BJ (cell line): ENCODE measurements at regions not wholly inside any gene's neighbourhood (a gene's known extent, or its start where the extent isn't known, plus 50 kb on each side); places are given as distances from the start of the nearest gene placed in this dataset.
"Not testable (repeated sequence)": the region's sequence is repeated elsewhere in the genome, so short reads cannot be mapped to it uniquely, and the experiment has no call there.

Source experiments
- CTCF ChIA-PET: fragments of 350-600 bp; formaldehyde crosslinking; extraction: SDS; loops from one replicate; lab custom pipeline; 2021; ENCODE audit warnings: antibody characterized with exemption, inconsistent platforms; lab: Yijun Ruan, JAX
- POLR2A ChIA-PET: fragments of 300-600 bp; sonication (Branson Sonifier 250); formaldehyde crosslinking; extraction: SDS; loops from one replicate; lab custom pipeline; 2021; ENCODE audit warnings: antibody characterized with exemption; lab: Charles Lee
- DNase-seq: peaks from one replicate; pipeline ENCODE4 v3.0.0-alpha.2; 2011; ENCODE audit warnings: low read depth
- H3K27me3 ChIP-seq: 2 replicates; pipeline ENCODE4 v1.6.0; 2011; ENCODE audit warnings: low read length; ENCODE audit not compliant: control insufficient read depth, insufficient read depth
- H3K36me3 ChIP-seq: 2 replicates; pipeline ENCODE4 v1.5.1; 2011; ENCODE audit warnings: low read length; ENCODE audit not compliant: control insufficient read depth, insufficient read depth
- H3K4me3 ChIP-seq: 2 replicates; pipeline ENCODE4 v1.5.1; 2011; ENCODE audit warnings: low read depth, mild to moderate bottlenecking, control low read depth, low read length
- CTCF ChIP-seq: IDR thresholded peaks from 2 replicates; pipeline ENCODE4 v1.5.1; 2011; ENCODE audit warnings: low read depth, mild to moderate bottlenecking, control low read depth, inconsistent platforms, low read length, moderate library complexity; ENCODE audit not compliant: insufficient read depth

- no peaks in the 10 kb centered on the region for H3K27me3 ChIP-seq
- DNase-seq: no peak
- no peak overlapping the region for H3K4me3 ChIP-seq
- ChIA-PET CTCF (no interaction called here), POLR2A (no interaction called here)
- no peak for TF ChIP-seq CTCF
- H3K36me3 ChIP-seq: no peaks in the 10 kb centered on the region
These were observed 335.3 kb upstream of the BRINP3 start for GRCh38 chr1:190812996-190813395.

DNA sequence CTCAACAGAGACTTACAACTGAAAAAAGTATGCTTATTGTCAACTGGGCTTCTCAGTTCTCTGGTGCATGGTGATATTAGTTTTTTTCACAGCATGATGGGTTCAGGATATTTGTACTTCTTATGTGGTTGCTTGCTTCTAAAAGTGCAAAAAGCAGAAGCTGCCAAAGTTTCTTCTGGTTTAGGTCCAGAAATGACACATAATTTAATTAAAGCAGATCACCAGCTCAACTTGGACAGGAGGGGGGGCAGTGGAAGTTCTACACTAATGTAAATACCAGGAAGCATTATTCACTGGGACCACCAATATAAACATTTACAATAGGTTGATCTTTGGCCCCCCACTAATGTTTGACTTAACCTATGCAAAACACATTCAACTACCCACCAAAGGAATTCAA lies 354.8 kb upstream of the BRINP3 start:
- Histone ChIP-seq H3K4me3 (no peak overlapping the region), H3K36me3 (no peaks in the 10 kb centered on the region), H3K27me3 (no peaks in the 10 kb centered on the region)
- TF ChIP-seq CTCF: no peak
- DNase-seq: no peak
- ChIA-PET CTCF (interaction anchor here (0.6 kb wide), 1 partner anchor 68 kb away, joined by 3 read pairs; no protein-coding TSS in a partner anchor), POLR2A (no interaction called here)

- TF ChIP-seq CTCF: no peak
- no peak overlapping the region for H3K4me3 ChIP-seq
- no peak for DNase-seq
- H3K36me3 ChIP-seq: no peaks in the 10 kb centered on the region
- ChIA-PET POLR2A (no interaction called here), CTCF (no interaction called here)
- no peaks in the 10 kb centered on the region for H3K27me3 ChIP-seq
These were observed 358.0 kb upstream of the BRINP3 start for GRCh38 chr1:190835658-190836057.

DNA sequence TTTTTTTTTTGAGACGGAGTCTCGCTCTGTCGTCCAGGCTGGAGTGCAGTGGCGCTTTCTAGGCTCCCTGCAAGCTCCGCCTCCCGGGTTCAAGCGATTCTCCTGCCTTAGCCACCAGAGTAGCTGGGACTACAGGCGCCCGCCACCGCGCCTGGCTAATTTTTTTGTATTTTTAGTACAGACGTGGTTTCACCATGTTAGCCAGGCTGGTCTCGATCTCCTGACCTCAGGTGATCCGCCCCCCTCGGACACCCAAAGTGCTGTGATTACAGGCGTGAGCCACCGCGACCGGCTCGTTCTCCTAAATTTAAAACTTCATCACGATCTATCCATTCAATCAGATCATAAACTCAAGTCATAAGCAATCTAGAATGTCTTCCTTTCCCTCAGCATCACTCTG lies 359.5 kb upstream of the BRINP3 start:
- POLR2A ChIA-PET, H3K27me3 ChIP-seq, DNase-seq, H3K4me3 ChIP-seq, H3K36me3 ChIP-seq, CTCF ChIA-PET: not testable (repeated sequence)

DNA sequence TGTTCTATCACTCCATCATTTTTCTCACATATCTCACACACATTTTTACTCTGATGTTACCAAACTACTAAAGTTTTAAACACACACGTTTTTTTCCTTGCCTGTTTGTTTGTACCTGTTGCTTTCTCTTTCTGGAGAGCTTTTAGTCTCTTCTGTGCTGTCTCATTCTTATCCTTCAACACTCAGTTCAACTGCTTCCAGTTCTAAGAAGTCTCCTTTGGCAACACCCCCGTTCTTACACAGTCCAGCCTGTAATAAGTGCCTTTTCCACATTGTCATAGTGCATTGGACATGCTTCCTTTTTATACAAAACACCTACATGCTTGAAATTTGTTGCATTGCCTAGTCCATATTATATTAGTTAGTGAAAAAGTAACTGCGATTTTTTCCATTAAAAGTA lies 360.2 kb upstream of the BRINP3 start:
- CTCF ChIA-PET: no interaction called here
- H3K27me3 ChIP-seq: no peaks in the 10 kb centered on the region
- POLR2A ChIA-PET: no interaction called here
- no peaks in the 10 kb centered on the region for H3K36me3 ChIP-seq
- TF ChIP-seq CTCF: no peak
- no peak overlapping the region for H3K4me3 ChIP-seq
- no peak for DNase-seq

GRCh38 chr1:190847166-190847565 lies 369.5 kb upstream of the BRINP3 start:
- H3K4me3 ChIP-seq: no peak overlapping the region
- H3K27me3 ChIP-seq: no peaks in the 10 kb centered on the region
- DNase-seq: no peak
- TF ChIP-seq CTCF: no peak
- ChIA-PET POLR2A (no interaction called here), CTCF (no interaction called here)
- H3K36me3 ChIP-seq: no peaks in the 10 kb centered on the region
